IPS-18a (cell line): ENCODE measurements at regions not wholly inside any gene's neighbourhood (a gene's known extent, or its start where the extent isn't known, plus 50 kb on each side); places are given as distances from the start of the nearest gene placed in this dataset.

Source experiments
- H3K27ac ChIP-seq: one replicate; pipeline ENCODE4 v1.5.1; 2013; ENCODE audit warnings: low read length
- H3K27me3 ChIP-seq: one replicate; pipeline ENCODE4 v1.6.1; 2013; ENCODE audit warnings: mild to moderate bottlenecking, low read length; ENCODE audit not compliant: control insufficient read depth, insufficient read depth
- H3K36me3 ChIP-seq: one replicate; pipeline ENCODE4 v1.6.1; 2013; ENCODE audit warnings: low read depth, low read length; ENCODE audit not compliant: control insufficient read depth
- H3K4me1 ChIP-seq: one replicate; pipeline ENCODE4 v1.6.1; 2013; ENCODE audit warnings: low read depth, low read length; ENCODE audit not compliant: control insufficient read depth
- H3K4me3 ChIP-seq: one replicate; pipeline ENCODE4 v1.5.1; 2013; ENCODE audit warnings: low read length
- H3K9ac ChIP-seq: one replicate; pipeline ENCODE4 v1.6.1; 2013; ENCODE audit warnings: mild to moderate bottlenecking, low read length, moderate library complexity
- H3K9me3 ChIP-seq: one replicate; pipeline ENCODE4 v1.6.1; 2013; ENCODE audit warnings: low read depth, low read length; ENCODE audit not compliant: control insufficient read depth

- Histone ChIP-seq H3K36me3 (no peaks in the 10 kb centered on the region), H3K4me3 (peak overlapping the region; percentile 30), H3K4me1 (peaks cover 35% of the 10 kb centered on the region), H3K27me3 (no peaks in the 10 kb centered on the region), H3K9ac (no peak overlapping the region), H3K9me3 (no peaks in the 10 kb centered on the region), H3K27ac (no peak overlapping the region)
Measured at GRCh38 chr2:190800528-190800927, 80.1 kb upstream of the GLS start.

- Histone ChIP-seq H3K4me3 (no peak overlapping the region), H3K27ac (no peak overlapping the region), H3K27me3 (no peaks in the 10 kb centered on the region), H3K9me3 (no peaks in the 10 kb centered on the region), H3K4me1 (peaks cover 35% of the 10 kb centered on the region), H3K36me3 (no peaks in the 10 kb centered on the region), H3K9ac (no peak overlapping the region)
Measured at GRCh38 chr2:190802129-190802528, 78.5 kb upstream of the GLS start.

- no peak overlapping the region for H3K27ac ChIP-seq
- no peak overlapping the region for H3K9ac ChIP-seq
- peaks cover 35% of the 10 kb centered on the region for H3K4me1 ChIP-seq
- no peaks in the 10 kb centered on the region for H3K36me3 ChIP-seq
- H3K27me3 ChIP-seq, result no peaks in the 10 kb centered on the region
- H3K9me3 ChIP-seq, result no peaks in the 10 kb centered on the region
- H3K4me3 ChIP-seq, result no peak overlapping the region
Measured at GRCh38 chr2:190802626-190803209, 77.9 kb upstream of the GLS start.

- Histone ChIP-seq H3K27ac (no peak overlapping the region), H3K4me3 (no peak overlapping the region), H3K9ac (no peak overlapping the region), H3K4me1 (peaks cover 35% of the 10 kb centered on the region), H3K27me3 (no peaks in the 10 kb centered on the region), H3K36me3 (no peaks in the 10 kb centered on the region), H3K9me3 (no peaks in the 10 kb centered on the region)
Measured at GRCh38 chr2:190804182-190804795, 76.3 kb upstream of the GLS start.

- H3K27ac ChIP-seq, result no peak overlapping the region
Measured at GRCh38 chr2:190805126-190805525, 75.5 kb upstream of the GLS start.

GRCh38 chr2:190805843-190806242 is 74.8 kb upstream of the GLS start:
- peaks cover 22% of the 10 kb centered on the region for H3K4me1 ChIP-seq
- no peaks in the 10 kb centered on the region for H3K9me3 ChIP-seq
- H3K27ac ChIP-seq, result no peak overlapping the region
- no peaks in the 10 kb centered on the region for H3K27me3 ChIP-seq
- H3K9ac ChIP-seq, result no peak overlapping the region
- no peaks in the 10 kb centered on the region for H3K36me3 ChIP-seq
- H3K4me3 ChIP-seq, result no peak overlapping the region

More at GRCh38 chr2:190805126-190805525, 75.5 kb upstream of the GLS start:
- Histone ChIP-seq H3K36me3 (no peaks in the 10 kb centered on the region), H3K9me3 (no peaks in the 10 kb centered on the region), H3K4me3 (no peak overlapping the region), H3K27me3 (no peaks in the 10 kb centered on the region), H3K9ac (no peak overlapping the region), H3K4me1 (peaks cover 28% of the 10 kb centered on the region)

GRCh38 chr2:190807886-190808285 is 72.7 kb upstream of the GLS start:
- Histone ChIP-seq H3K36me3 (no peaks in the 10 kb centered on the region), H3K27ac (no peak overlapping the region), H3K27me3 (no peaks in the 10 kb centered on the region)

GRCh38 chr2:190809139-190809764 is 71.4 kb upstream of the GLS start:
- Histone ChIP-seq H3K9me3 (no peaks in the 10 kb centered on the region), H3K27me3 (no peaks in the 10 kb centered on the region), H3K4me3 (no peak overlapping the region), H3K4me1 (no peaks in the 10 kb centered on the region), H3K9ac (no peak overlapping the region), H3K36me3 (no peaks in the 10 kb centered on the region), H3K27ac (no peak overlapping the region)

More at GRCh38 chr2:190807886-190808285, 72.7 kb upstream of the GLS start:
- Histone ChIP-seq H3K4me3 (no peak overlapping the region), H3K4me1 (peaks cover 7% of the 10 kb centered on the region), H3K9ac (no peak overlapping the region), H3K9me3 (no peaks in the 10 kb centered on the region)

- H3K9ac ChIP-seq, result no peak overlapping the region
- no peaks in the 10 kb centered on the region for H3K9me3 ChIP-seq
- H3K4me1 ChIP-seq, result no peaks in the 10 kb centered on the region
- H3K27me3 ChIP-seq, result no peaks in the 10 kb centered on the region
- H3K27ac ChIP-seq, result no peak overlapping the region
- H3K36me3 ChIP-seq, result no peaks in the 10 kb centered on the region
- H3K4me3 ChIP-seq, result no peak overlapping the region
Measured at GRCh38 chr2:190809876-190810525, 70.6 kb upstream of the GLS start.

- Histone ChIP-seq H3K4me1 (no peaks in the 10 kb centered on the region), H3K27ac (no peak overlapping the region)
Measured at GRCh38 chr2:190810981-190811587, 69.5 kb upstream of the GLS start.

GRCh38 chr2:190811811-190812210 is 68.8 kb upstream of the GLS start:
- Histone ChIP-seq H3K4me1 (no peaks in the 10 kb centered on the region), H3K27me3 (no peaks in the 10 kb centered on the region)

More at GRCh38 chr2:190810981-190811587, 69.5 kb upstream of the GLS start:
- no peak overlapping the region for H3K4me3 ChIP-seq
- H3K9ac ChIP-seq, result no peak overlapping the region
- H3K9me3 ChIP-seq, result no peaks in the 10 kb centered on the region
- H3K27me3 ChIP-seq, result no peaks in the 10 kb centered on the region
- H3K36me3 ChIP-seq, result no peaks in the 10 kb centered on the region

More at GRCh38 chr2:190811811-190812210, 68.8 kb upstream of the GLS start:
- Histone ChIP-seq H3K27ac (no peak overlapping the region), H3K9ac (no peak overlapping the region), H3K4me3 (no peak overlapping the region), H3K36me3 (no peaks in the 10 kb centered on the region), H3K9me3 (no peaks in the 10 kb centered on the region)
